ENCODE measurements at regions not wholly inside any gene's neighbourhood (a gene's known extent, or its start where the extent isn't known, plus 50 kb on each side); places are given as distances from the start of the nearest gene placed in this dataset.

DNA sequence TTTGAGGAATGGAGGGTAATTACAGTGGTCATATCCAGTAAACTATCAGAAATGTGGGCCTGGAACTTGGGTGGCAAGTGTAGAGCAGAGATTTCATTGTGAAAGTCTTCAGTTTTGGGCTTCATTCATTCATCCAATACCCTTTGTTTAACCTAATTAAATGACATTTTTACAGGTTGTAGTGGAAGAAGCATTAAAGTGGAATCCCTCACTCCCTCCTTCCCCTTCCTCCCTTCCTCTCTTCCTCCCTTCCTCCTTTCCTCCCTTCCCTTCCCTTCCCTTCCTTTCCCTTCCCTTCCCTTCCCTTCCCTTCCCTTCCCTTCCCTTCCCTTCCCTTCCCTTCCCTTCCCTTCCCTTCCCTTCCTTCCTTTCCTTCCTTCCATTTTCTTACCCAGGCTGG is 219.3 kb downstream of the PDCD6IP start:
- H3K9me3 ChIP-seq = no peaks in the 10 kb centered on the region
- DNase-seq = no peak
- no peak overlapping the region for H3K4me3 ChIP-seq (ENCODE audit: low read depth, low read length)
- no peaks in the 10 kb centered on the region for H3K27me3 ChIP-seq
- no peak for TF ChIP-seq CTCF (IDR thresholded peaks at IDR 0.05; ENCODE audit: low read depth, low read length)
- H3K36me3 ChIP-seq = no peaks in the 10 kb centered on the region
- no peaks in the 10 kb centered on the region for H3K4me1 ChIP-seq

- no peak for DNase-seq
- no peak overlapping the region for H3K4me3 ChIP-seq (ENCODE audit: low read depth, low read length)
Observed at GRCh38 chr3:34019158-34019557, 220.7 kb downstream of the PDCD6IP start.

DNA sequence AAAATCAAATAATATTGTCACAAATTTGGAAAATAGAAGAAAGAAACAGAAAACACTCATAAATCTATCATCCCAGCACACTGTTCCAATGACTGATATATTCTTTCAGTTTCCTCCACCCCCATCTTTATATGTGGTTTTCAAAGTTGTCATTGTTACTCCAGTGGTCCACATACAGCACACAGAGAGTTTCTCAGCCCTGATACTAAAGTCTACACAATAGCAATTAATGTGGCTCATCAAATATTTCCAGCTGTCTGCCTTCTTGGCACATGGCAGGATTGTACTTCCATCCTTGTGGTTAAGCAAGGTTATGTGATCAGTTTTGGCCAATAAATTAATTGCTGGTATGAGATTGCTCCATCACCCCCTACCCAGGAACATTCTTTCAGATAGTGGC is 221.7 kb downstream of the PDCD6IP start:
- no peak for TF ChIP-seq CTCF (IDR thresholded peaks at IDR 0.05; ENCODE audit: low read depth, low read length)
- no peak for DNase-seq
- Histone ChIP-seq H3K27me3 (no peaks in the 10 kb centered on the region), H3K36me3 (no peaks in the 10 kb centered on the region), H3K4me1 (no peaks in the 10 kb centered on the region), H3K4me3 (ENCODE audit: low read depth, low read length) (no peak overlapping the region), H3K9me3 (no peaks in the 10 kb centered on the region)

More at GRCh38 chr3:34019158-34019557, 220.7 kb downstream of the PDCD6IP start:
- no peaks in the 10 kb centered on the region for H3K4me1 ChIP-seq
- H3K36me3 ChIP-seq = no peaks in the 10 kb centered on the region
- no peaks in the 10 kb centered on the region for H3K9me3 ChIP-seq
- TF ChIP-seq CTCF (IDR thresholded peaks at IDR 0.05; ENCODE audit: low read depth, low read length) = no peak
- no peaks in the 10 kb centered on the region for H3K27me3 ChIP-seq

- Histone ChIP-seq H3K36me3 (no peaks in the 10 kb centered on the region), H3K9me3 (no peaks in the 10 kb centered on the region), H3K27me3 (no peaks in the 10 kb centered on the region), H3K4me1 (no peaks in the 10 kb centered on the region), H3K4me3 (ENCODE audit: low read depth, low read length) (no peak overlapping the region)
- no peak for TF ChIP-seq CTCF (IDR thresholded peaks at IDR 0.05; ENCODE audit: low read depth, low read length)
- DNase-seq = no peak
Observed at GRCh38 chr3:34020726-34021680, 222.6 kb downstream of the PDCD6IP start.

DNA sequence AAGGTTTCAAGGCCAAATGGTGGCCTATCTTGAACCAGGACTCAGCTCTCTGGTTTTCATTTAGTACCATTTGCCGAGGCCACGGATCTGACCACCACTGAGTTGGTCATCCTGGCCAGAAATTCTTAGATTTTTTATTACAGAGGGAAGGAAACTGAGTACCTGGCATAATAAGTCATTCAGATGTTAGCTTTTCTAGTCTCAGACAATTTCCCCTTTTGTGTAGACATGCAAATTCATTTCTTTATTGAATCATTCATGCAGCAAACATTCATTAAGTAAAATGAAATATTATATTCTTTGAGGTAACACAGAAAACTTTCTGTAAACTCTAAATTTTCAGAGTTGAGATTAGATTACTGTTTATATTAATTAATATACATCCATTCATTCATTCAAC is 223.7 kb downstream of the PDCD6IP start:
- Histone ChIP-seq H3K36me3 (no peaks in the 10 kb centered on the region), H3K4me1 (no peaks in the 10 kb centered on the region), H3K27me3 (no peaks in the 10 kb centered on the region), H3K4me3 (ENCODE audit: low read depth, low read length) (no peak overlapping the region), H3K9me3 (no peaks in the 10 kb centered on the region)
- no peak for DNase-seq
- TF ChIP-seq CTCF (IDR thresholded peaks at IDR 0.05; ENCODE audit: low read depth, low read length) = no peak

Measured in BE2C (cell line).